ENCODE measurements at regions not wholly inside any gene's neighbourhood (a gene's known extent, or its start where the extent isn't known, plus 50 kb on each side); places are given as distances from the start of the nearest gene placed in this dataset.

DNA sequence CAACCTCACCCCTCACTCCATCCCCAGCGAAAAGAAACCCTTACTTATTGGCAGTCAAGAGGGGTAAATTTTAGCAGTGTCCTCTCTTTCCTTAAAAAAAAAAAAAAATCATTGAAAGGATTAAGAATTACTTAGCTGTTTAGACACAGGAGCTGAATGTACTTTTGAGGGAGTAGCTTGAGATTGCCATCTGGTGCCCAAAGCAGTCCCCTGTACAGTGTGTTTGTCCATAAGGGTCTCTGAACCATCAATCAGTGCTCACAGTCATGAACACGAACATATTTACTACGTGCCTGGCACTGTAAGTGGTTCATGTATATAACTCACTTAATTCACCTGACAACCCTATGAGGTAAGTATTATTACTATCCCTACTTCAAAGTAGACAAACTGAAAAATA lies 463.5 kb downstream of the RAP2B start:
- TF ChIP-seq, protein P1, sequence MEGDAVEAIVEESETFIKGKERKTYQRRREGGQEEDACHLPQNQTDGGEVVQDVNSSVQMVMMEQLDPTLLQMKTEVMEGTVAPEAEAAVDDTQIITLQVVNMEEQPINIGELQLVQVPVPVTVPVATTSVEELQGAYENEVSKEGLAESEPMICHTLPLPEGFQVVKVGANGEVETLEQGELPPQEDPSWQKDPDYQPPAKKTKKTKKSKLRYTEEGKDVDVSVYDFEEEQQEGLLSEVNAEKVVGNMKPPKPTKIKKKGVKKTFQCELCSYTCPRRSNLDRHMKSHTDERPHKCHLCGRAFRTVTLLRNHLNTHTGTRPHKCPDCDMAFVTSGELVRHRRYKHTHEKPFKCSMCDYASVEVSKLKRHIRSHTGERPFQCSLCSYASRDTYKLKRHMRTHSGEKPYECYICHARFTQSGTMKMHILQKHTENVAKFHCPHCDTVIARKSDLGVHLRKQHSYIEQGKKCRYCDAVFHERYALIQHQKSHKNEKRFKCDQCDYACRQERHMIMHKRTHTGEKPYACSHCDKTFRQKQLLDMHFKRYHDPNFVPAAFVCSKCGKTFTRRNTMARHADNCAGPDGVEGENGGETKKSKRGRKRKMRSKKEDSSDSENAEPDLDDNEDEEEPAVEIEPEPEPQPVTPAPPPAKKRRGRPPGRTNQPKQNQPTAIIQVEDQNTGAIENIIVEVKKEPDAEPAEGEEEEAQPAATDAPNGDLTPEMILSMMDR (IDR thresholded peaks at IDR 0.05; ENCODE audit: low read depth, low read length) = peak; percentile 32
- TF ChIP-seq EZH2phosphoT487 (IDR thresholded peaks at IDR 0.05; ENCODE audit: low read depth) = no peak
